ENCODE measurements at regions not wholly inside any gene's neighbourhood (a gene's known extent, or its start where the extent isn't known, plus 50 kb on each side); places are given as distances from the start of the nearest gene placed in this dataset.

GRCh38 chr4:175451238-175451965, 360.7 kb downstream of the GPM6A start:
- ChIA-PET CTCF (no interaction called here), POLR2A (no interaction called here)
- TF ChIP-seq ZNF426 (tag by site-specific recombination; IDR thresholded peaks at IDR 0.05) (no peak), GLIS2 (tag by site-specific recombination; IDR thresholded peaks at IDR 0.05) (no peak), PRDM6 (tag by site-specific recombination; IDR thresholded peaks at IDR 0.05) (no peak), ZNF433 (tag by site-specific recombination; IDR thresholded peaks at IDR 0.05; ENCODE audit: low read depth) (no peak), MYNN (tag by site-specific recombination; IDR thresholded peaks at IDR 0.05; ENCODE audit: borderline replicate concordance) (no peak), HOXD13 (CRISPR knock-in tag; IDR thresholded peaks at IDR 0.05; ENCODE audit: borderline replicate concordance) (no peak), ZBTB21 (tag by site-specific recombination; IDR thresholded peaks at IDR 0.05) (no peak), RBAK (tag by site-specific recombination; IDR thresholded peaks at IDR 0.05) (no peak), ZNF48 (tag by site-specific recombination; IDR thresholded peaks at IDR 0.05) (no peak), ZSCAN5A (tag by site-specific recombination; IDR thresholded peaks at IDR 0.05) (no peak), YY1 (tag by site-specific recombination; IDR thresholded peaks at IDR 0.05) (no peak), SCRT2 (tag by site-specific recombination; IDR thresholded peaks at IDR 0.05) (no peak), ZNF501 (tag by site-specific recombination; IDR thresholded peaks at IDR 0.05) (no peak)
- H3K4me3 ChIP-seq (ENCODE audit: low read depth, low read length), result no peak overlapping the region
- H3K4me1 ChIP-seq (ENCODE audit: control insufficient read depth, insufficient read depth, low read length), result no peaks in the 10 kb centered on the region
- no peaks in the 10 kb centered on the region for H3K9me3 ChIP-seq (ENCODE audit: control insufficient read depth, insufficient read depth, low read depth, low read length)
- no peak overlapping the region for H3K27ac ChIP-seq (ENCODE audit: extremely low read depth, low read depth, low read length)
- H3K36me3 ChIP-seq (ENCODE audit: control insufficient read depth in 2 of 2, insufficient read depth in 1 of 2, low read length in 2 of 2), result no peaks in the 10 kb centered on the region

- ChIA-PET POLR2A (no interaction called here), CTCF (no interaction called here)
- Histone ChIP-seq H3K4me1 (ENCODE audit: control insufficient read depth, insufficient read depth, low read length) (no peaks in the 10 kb centered on the region), H3K27ac (ENCODE audit: extremely low read depth, low read depth, low read length) (no peak overlapping the region), H3K36me3 (ENCODE audit: control insufficient read depth in 2 of 2, insufficient read depth in 1 of 2, low read length in 2 of 2) (no peaks in the 10 kb centered on the region), H3K9me3 (ENCODE audit: control insufficient read depth, insufficient read depth, low read depth, low read length) (no peaks in the 10 kb centered on the region), H3K4me3 (ENCODE audit: low read depth, low read length) (no peak overlapping the region)
- no peak for TF ChIP-seq ZNF514 (tag by site-specific recombination; IDR thresholded peaks at IDR 0.05)
- no peak for TF ChIP-seq ZNF157 (tag by site-specific recombination; IDR thresholded peaks at IDR 0.05)
- no peak for TF ChIP-seq GLIS1 (tag by site-specific recombination; IDR thresholded peaks at IDR 0.05)
Measured at GRCh38 chr4:175453456-175453855, 358.6 kb downstream of the GPM6A start.

GRCh38 chr4:175456131-175456530, 355.9 kb downstream of the GPM6A start:
- no peaks in the 10 kb centered on the region for H3K9me3 ChIP-seq (ENCODE audit: control insufficient read depth, insufficient read depth, low read depth, low read length)
- ChIA-PET CTCF (no interaction called here), POLR2A (no interaction called here)
- H3K27ac ChIP-seq (ENCODE audit: extremely low read depth, low read depth, low read length), result no peak overlapping the region
- H3K4me3 ChIP-seq (ENCODE audit: low read depth, low read length), result no peak overlapping the region
- TF ChIP-seq PRDM2 (tag by site-specific recombination; IDR thresholded peaks at IDR 0.05; ENCODE audit: borderline replicate concordance) (no peak), GLI4 (tag by site-specific recombination; IDR thresholded peaks at IDR 0.05) (no peak), ZNF529 (tag by site-specific recombination; IDR thresholded peaks at IDR 0.05; ENCODE audit: insufficient replicate concordance) (no peak), ZNF398 (tag by site-specific recombination; IDR thresholded peaks at IDR 0.05) (no peak), ZFP41 (tag by site-specific recombination; IDR thresholded peaks at IDR 0.05; ENCODE audit: borderline replicate concordance) (no peak), ZNF2 (tag by site-specific recombination; IDR thresholded peaks at IDR 0.05) (no peak)
- no peaks in the 10 kb centered on the region for H3K36me3 ChIP-seq (ENCODE audit: control insufficient read depth in 2 of 2, insufficient read depth in 1 of 2, low read length in 2 of 2)
- no peaks in the 10 kb centered on the region for H3K4me1 ChIP-seq (ENCODE audit: control insufficient read depth, insufficient read depth, low read length)

Data from HEK293 (cell line).